ENCODE measurements at regions not wholly inside any gene's neighbourhood (a gene's known extent, or its start where the extent isn't known, plus 50 kb on each side); places are given as distances from the start of the nearest gene placed in this dataset.

GRCh38 chr14:106850913-106851825, 1324.8 kb downstream of the TMEM121 start:
- TF ChIP-seq, protein P1, sequence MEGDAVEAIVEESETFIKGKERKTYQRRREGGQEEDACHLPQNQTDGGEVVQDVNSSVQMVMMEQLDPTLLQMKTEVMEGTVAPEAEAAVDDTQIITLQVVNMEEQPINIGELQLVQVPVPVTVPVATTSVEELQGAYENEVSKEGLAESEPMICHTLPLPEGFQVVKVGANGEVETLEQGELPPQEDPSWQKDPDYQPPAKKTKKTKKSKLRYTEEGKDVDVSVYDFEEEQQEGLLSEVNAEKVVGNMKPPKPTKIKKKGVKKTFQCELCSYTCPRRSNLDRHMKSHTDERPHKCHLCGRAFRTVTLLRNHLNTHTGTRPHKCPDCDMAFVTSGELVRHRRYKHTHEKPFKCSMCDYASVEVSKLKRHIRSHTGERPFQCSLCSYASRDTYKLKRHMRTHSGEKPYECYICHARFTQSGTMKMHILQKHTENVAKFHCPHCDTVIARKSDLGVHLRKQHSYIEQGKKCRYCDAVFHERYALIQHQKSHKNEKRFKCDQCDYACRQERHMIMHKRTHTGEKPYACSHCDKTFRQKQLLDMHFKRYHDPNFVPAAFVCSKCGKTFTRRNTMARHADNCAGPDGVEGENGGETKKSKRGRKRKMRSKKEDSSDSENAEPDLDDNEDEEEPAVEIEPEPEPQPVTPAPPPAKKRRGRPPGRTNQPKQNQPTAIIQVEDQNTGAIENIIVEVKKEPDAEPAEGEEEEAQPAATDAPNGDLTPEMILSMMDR (IDR thresholded peaks at IDR 0.05) = no peak
- TF ChIP-seq POLR2A (IDR thresholded peaks at IDR 0.05) = no peak

Measured in testis (tissue), 2 donors.